ENCODE measurements at regions not wholly inside any gene's neighbourhood (a gene's known extent, or its start where the extent isn't known, plus 50 kb on each side); places are given as distances from the start of the nearest gene placed in this dataset.
"Not testable (repeated sequence)": the region's sequence is repeated elsewhere in the genome, so short reads cannot be mapped to it uniquely, and the experiment has no call there.

DNA sequence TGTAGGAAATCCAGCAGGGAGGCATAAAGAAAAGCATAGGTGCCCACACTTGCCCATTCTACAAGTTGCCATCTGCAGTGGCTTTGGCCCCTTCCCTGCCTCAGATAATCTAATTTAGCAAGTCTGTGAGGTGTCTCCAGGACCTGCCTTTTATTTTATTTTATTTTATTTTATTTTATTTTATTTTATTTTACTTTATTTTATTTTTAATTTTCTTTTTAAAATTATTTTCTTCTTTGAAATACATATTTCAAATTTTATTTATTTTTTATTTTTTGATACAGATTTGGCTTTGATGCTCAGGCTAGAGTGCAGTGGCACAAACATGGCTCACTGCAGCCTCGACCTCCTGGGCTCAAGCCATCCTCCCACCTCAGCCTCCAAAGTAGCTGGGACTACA is 51.0 kb upstream of the GSC start:
- not testable (repeated sequence) for H3K27me3 ChIP-seq (ENCODE audit: control insufficient read depth in 1 of 2, insufficient read depth in 2 of 2, low read length in 2 of 2)

More for the DNA sequence above, 51.0 kb upstream of the GSC start:
- H3K4me3 ChIP-seq (ENCODE audit: low read depth in 1 of 2, low read length in 2 of 2); H3K9me3 ChIP-seq (ENCODE audit: low read length); H3K27ac ChIP-seq (ENCODE audit: low read depth, low read length); H3K36me3 ChIP-seq (ENCODE audit: insufficient read depth, low read length); H3K4me1 ChIP-seq (ENCODE audit: insufficient read depth, low read length); H3K9ac ChIP-seq (ENCODE audit: low read length): not testable (repeated sequence)
